GM18502 (cell line): ENCODE measurements at regions not wholly inside any gene's neighbourhood (a gene's known extent, or its start where the extent isn't known, plus 50 kb on each side); places are given as distances from the start of the nearest gene placed in this dataset.
A peak's percentile ranks its signal among the peaks of the same experiment; 100 is the strongest.

ENCODE experiments used
- ATAC-seq: cut with Tn5 transposase; IDR thresholded peaks from one replicate; pipeline ENCODE4 v1.9.1; 2021; ENCODE audit warnings: mild to moderate bottlenecking; ENCODE audit not compliant: unreplicated experiment, poor library complexity

GRCh38 chr7:145951566-145951965 is 165.0 kb upstream of the CNTNAP2 start:
- ATAC-seq, result no peak

GRCh38 chr7:145928937-145929336 is 187.7 kb upstream of the CNTNAP2 start:
- no peak for ATAC-seq

GRCh38 chr7:145919712-145920111 is 196.9 kb upstream of the CNTNAP2 start:
- no peak for ATAC-seq

GRCh38 chr7:145916776-145917175 is 199.8 kb upstream of the CNTNAP2 start:
- no peak for ATAC-seq

- ATAC-seq, result no peak
Observed at GRCh38 chr7:145915679-145916078, 200.9 kb upstream of the CNTNAP2 start.

GRCh38 chr7:145909991-145910513 is 206.5 kb upstream of the CNTNAP2 start:
- ATAC-seq, result peak; percentile 85

GRCh38 chr7:145903658-145904057 is 212.9 kb upstream of the CNTNAP2 start:
- ATAC-seq, result no peak

GRCh38 chr7:145902123-145902522 is 214.5 kb upstream of the CNTNAP2 start:
- ATAC-seq, result no peak

- ATAC-seq, result no peak
Observed at GRCh38 chr7:145899938-145900337, 216.7 kb upstream of the CNTNAP2 start.

- ATAC-seq, result no peak
Observed at GRCh38 chr7:145893925-145894535, 222.6 kb upstream of the CNTNAP2 start.

- ATAC-seq, result no peak
Observed at GRCh38 chr7:145884716-145885514, 231.7 kb upstream of the CNTNAP2 start.

GRCh38 chr7:145876376-145876775 is 240.2 kb upstream of the CNTNAP2 start:
- ATAC-seq, result no peak

GRCh38 chr7:145875267-145875666 is 241.3 kb upstream of the CNTNAP2 start:
- ATAC-seq, result no peak

- ATAC-seq, result no peak
Observed at GRCh38 chr7:145868935-145869334, 247.7 kb upstream of the CNTNAP2 start.

GRCh38 chr7:145862212-145862611 is 254.4 kb upstream of the CNTNAP2 start:
- ATAC-seq, result no peak

GRCh38 chr7:145860809-145861208 is 255.8 kb upstream of the CNTNAP2 start:
- ATAC-seq, result no peak

- no peak for ATAC-seq
Observed at GRCh38 chr7:145850636-145851035, 266.0 kb upstream of the CNTNAP2 start.

GRCh38 chr7:145848691-145849090 is 267.9 kb upstream of the CNTNAP2 start:
- ATAC-seq, result no peak

- no peak for ATAC-seq
Observed at GRCh38 chr7:145845345-145845744, 271.3 kb upstream of the CNTNAP2 start.

GRCh38 chr7:145839814-145840213 is 276.8 kb upstream of the CNTNAP2 start:
- ATAC-seq, result no peak

GRCh38 chr7:145831616-145832206 is 284.9 kb upstream of the CNTNAP2 start:
- no peak for ATAC-seq
